PC-3 (cell line): ENCODE measurements at regions not wholly inside any gene's neighbourhood (a gene's known extent, or its start where the extent isn't known, plus 50 kb on each side); places are given as distances from the start of the nearest gene placed in this dataset.

Experiments
- ATAC-seq: fragments of 200-7000 bp; cut with Tn5 transposase; 2 replicates; pipeline ENCODE4 v1.9.1; 2020; ENCODE audit warnings: mild to moderate bottlenecking, moderate library complexity
- BruUV-seq: library from RNA; stranded (reverse); fragments of 400-500 nt; replicated peaks from 2 replicates; lab custom pipeline; 2021; lab: Mats Ljungman, UMichigan
- CTCF ChIA-PET: fragments of 300-600 bp; sonication (Branson Sonifier 250); formaldehyde crosslinking; loops from one replicate; lab custom pipeline; 2022; ENCODE audit warnings: antibody characterized with exemption; lab: Charles Lee
- POLR2A ChIA-PET: fragments of 300-600 bp; sonication (Branson Sonifier 250); formaldehyde crosslinking; loops from one replicate; lab custom pipeline; 2022; ENCODE audit warnings: antibody characterized with exemption; ENCODE audit not compliant: unreplicated experiment; lab: Charles Lee
- DNase-seq: peaks from one replicate; pipeline ENCODE4 v3.0.0-alpha.2; 2015
- H2AFZ ChIP-seq: fragments of 300-600 bp; sonication (generic); 2 replicates; pipeline ENCODE4 v1.6.0; 2016; ENCODE audit warnings: antibody characterized with exemption, low read length
- H3F3A ChIP-seq: fragments of 300-600 bp; sonication (generic); one replicate; pipeline ENCODE4 v1.6.0; 2017; ENCODE audit warnings: antibody characterized with exemption, low read length, control low read depth, mild to moderate bottlenecking; ENCODE audit not compliant: unreplicated experiment
- H3K27ac ChIP-seq: fragments of 300-600 bp; sonication (generic); 2 replicates; pipeline ENCODE4 v1.5.1; 2016; ENCODE audit warnings: mild to moderate bottlenecking, low read length
- H3K27me3 ChIP-seq: fragments of 300-600 bp; sonication (generic); 2 replicates; pipeline ENCODE4 v1.6.1; 2016; ENCODE audit warnings: low read length, mixed read lengths
- H3K36me3 ChIP-seq: fragments of 300-600 bp; sonication (generic); 2 replicates; pipeline ENCODE4 v1.6.1; 2016; ENCODE audit warnings: low read depth, mixed run types, low read length, mixed read lengths
- H3K4me1 ChIP-seq: fragments of 300-600 bp; sonication (generic); 2 replicates; pipeline ENCODE4 v1.5.1; 2016; ENCODE audit warnings: low read length; ENCODE audit not compliant: insufficient read depth
- H3K4me2 ChIP-seq: fragments of 300-600 bp; sonication (generic); 2 replicates; pipeline ENCODE4 v1.6.0; 2016; ENCODE audit warnings: low read length
- H3K4me3 ChIP-seq: fragments of 300-600 bp; sonication (generic); 2 replicates; pipeline ENCODE4 v1.5.1; 2016; ENCODE audit warnings: mild to moderate bottlenecking, low read length, mixed read lengths
- H3K79me2 ChIP-seq: fragments of 300-600 bp; sonication (generic); 2 replicates; pipeline ENCODE4 v1.6.1; 2017; ENCODE audit warnings: low read length, mixed read lengths
- H3K9ac ChIP-seq: fragments of 300-600 bp; sonication (generic); 2 replicates; pipeline ENCODE4 v1.6.0; 2016; ENCODE audit warnings: mild to moderate bottlenecking, low read length
- H3K9me2 ChIP-seq: fragments of 300-600 bp; sonication (generic); replicated peaks from 2 replicates; pipeline ENCODE4 v1.6.1; 2016; ENCODE audit warnings: mixed run types, low read length, mixed read lengths
- H3K9me3 ChIP-seq: fragments of 300-600 bp; sonication (generic); 2 replicates; pipeline ENCODE4 v1.6.1; 2016; ENCODE audit warnings: low read length, mixed read lengths
- H4K20me1 ChIP-seq: fragments of 300-600 bp; sonication (generic); 2 replicates; pipeline ENCODE4 v1.6.1; 2016; ENCODE audit warnings: low read length, mixed read lengths
- CTCF ChIP-seq: fragments of 300-600 bp; sonication (generic); conservative IDR thresholded peaks from 2 replicates; pipeline ENCODE4 v1.5.1; 2017; ENCODE audit warnings: antibody characterized with exemption, low read depth, mild to moderate bottlenecking, low read length
- EZH2 ChIP-seq: fragments of 300-600 bp; sonication (generic); IDR thresholded peaks from one replicate; pipeline ENCODE4 v1.6.1; 2017; ENCODE audit warnings: antibody characterized with exemption, mild to moderate bottlenecking, low read length; ENCODE audit not compliant: unreplicated experiment
- EZH2phosphoT487 ChIP-seq: fragments of 300-600 bp; sonication (generic); IDR thresholded peaks from 2 replicates; pipeline ENCODE4 v1.6.1; 2018; ENCODE audit warnings: mild to moderate bottlenecking, antibody characterized with exemption, low read length, borderline replicate concordance
- intact Hi-C: fragments of 100-400 bp; cut with micrococcal nuclease; formaldehyde crosslinking; loops from 2 replicates; pipeline ENCODE4 v1.9.0; 2023

GRCh38 chr2:8541223-8541622, 140.6 kb upstream of the ID2 start:
- BruUV-seq = no TSS peak
- ATAC-seq (no peak), DNase-seq (no peak)
- H4K20me1 ChIP-seq = no peaks in the 10 kb centered on the region
- peaks cover 46% of the 10 kb centered on the region for H3K4me1 ChIP-seq
- POLR2A ChIA-PET = no interaction called here
- CTCF ChIA-PET = no interaction called here
- no peaks in the 10 kb centered on the region for H3K27me3 ChIP-seq
- no peak overlapping the region for H3K27ac ChIP-seq
- H3K4me2 ChIP-seq = no peak overlapping the region
- no peaks in the 10 kb centered on the region for H3K9me2 ChIP-seq
- H3K79me2 ChIP-seq = no peaks in the 10 kb centered on the region
- intact Hi-C loops = no loop called here
- TF ChIP-seq CTCF = no peak
- no peak for TF ChIP-seq EZH2phosphoT487
- TF ChIP-seq EZH2 = no peak
- no peak overlapping the region for H3K9ac ChIP-seq
- H2AFZ ChIP-seq = no peak overlapping the region
- H3F3A ChIP-seq = no peaks in the 10 kb centered on the region
- H3K4me3 ChIP-seq = no peak overlapping the region
- no peaks in the 10 kb centered on the region for H3K36me3 ChIP-seq
- no peaks in the 10 kb centered on the region for H3K9me3 ChIP-seq

GRCh38 chr2:8541636-8542035, 140.2 kb upstream of the ID2 start:
- Histone ChIP-seq H3K27ac (no peak overlapping the region), H3K79me2 (no peaks in the 10 kb centered on the region), H3K9me2 (no peaks in the 10 kb centered on the region), H3K27me3 (no peaks in the 10 kb centered on the region), H3K4me3 (no peak overlapping the region), H3K9me3 (no peaks in the 10 kb centered on the region), H4K20me1 (no peaks in the 10 kb centered on the region), H3K9ac (no peak overlapping the region), H3F3A (no peaks in the 10 kb centered on the region), H3K4me2 (no peak overlapping the region), H3K36me3 (no peaks in the 10 kb centered on the region), H3K4me1 (peaks cover 42% of the 10 kb centered on the region), H2AFZ (no peak overlapping the region)
- intact Hi-C loops = no loop called here
- ChIA-PET POLR2A (no interaction called here), CTCF (no interaction called here)
- BruUV-seq = no TSS peak
- ATAC-seq (no peak), DNase-seq (no peak)
- TF ChIP-seq EZH2 = no peak
- TF ChIP-seq CTCF = no peak
- TF ChIP-seq EZH2phosphoT487 = no peak

- Histone ChIP-seq H3K9me3 (no peaks in the 10 kb centered on the region), H3K9me2 (no peaks in the 10 kb centered on the region), H3K9ac (no peak overlapping the region), H4K20me1 (no peaks in the 10 kb centered on the region), H3F3A (no peaks in the 10 kb centered on the region), H2AFZ (no peak overlapping the region), H3K27me3 (no peaks in the 10 kb centered on the region), H3K4me1 (peaks cover 33% of the 10 kb centered on the region), H3K4me3 (no peak overlapping the region), H3K27ac (no peak overlapping the region), H3K4me2 (no peak overlapping the region), H3K36me3 (no peaks in the 10 kb centered on the region), H3K79me2 (no peaks in the 10 kb centered on the region)
- no TSS peak for BruUV-seq
- intact Hi-C loops = no loop called here
- TF ChIP-seq CTCF = no peak
- no peak for TF ChIP-seq EZH2
- TF ChIP-seq EZH2phosphoT487 = no peak
- ChIA-PET POLR2A (no interaction called here), CTCF (no interaction called here)
- ATAC-seq (no peak), DNase-seq (no peak)
Measured at GRCh38 chr2:8542381-8543059, 139.3 kb upstream of the ID2 start.
